Hepatocyte (in vitro differentiated cells): ENCODE measurements at regions not wholly inside any gene's neighbourhood (a gene's known extent, or its start where the extent isn't known, plus 50 kb on each side); places are given as distances from the start of the nearest gene placed in this dataset.

ENCODE experiments used
- EZH2phosphoT487 ChIP-seq: fragments of 200-600 bp; sonication (generic); IDR thresholded peaks from one replicate; pipeline ENCODE4 v1.6.1; 2018; ENCODE audit warnings: antibody characterized with exemption, mild to moderate bottlenecking, low read depth, moderate library complexity; ENCODE audit not compliant: unreplicated experiment, severe bottlenecking
- TF ChIP-seq, protein P1 (sequence below): fragments of 200-600 bp; sonication (generic); IDR thresholded peaks from 2 replicates; pipeline ENCODE4 v1.5.1; 2016; ENCODE audit warnings: antibody characterized with exemption, mild to moderate bottlenecking; ENCODE audit not compliant: poor library complexity

DNA sequence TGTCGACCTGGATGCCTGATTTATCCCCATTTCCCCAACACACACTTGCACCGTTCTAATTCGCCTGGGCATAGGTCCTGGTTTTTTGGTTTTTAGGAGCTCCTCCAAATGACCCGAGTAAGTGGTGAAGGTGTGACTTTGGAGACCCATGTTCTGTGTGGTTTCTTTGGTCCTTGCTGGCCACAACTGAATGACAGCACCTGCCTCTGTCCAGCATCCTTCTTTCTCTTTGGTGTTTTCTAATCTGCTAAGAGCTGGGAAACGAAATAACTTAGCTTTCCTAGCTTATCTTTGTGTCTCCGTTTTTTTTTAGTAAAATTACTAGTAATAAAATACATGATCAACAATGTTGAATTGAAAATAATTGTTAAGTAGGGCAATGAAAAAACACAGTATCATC is 120.2 kb downstream of the PRLHR start:
- TF ChIP-seq EZH2phosphoT487, result no peak
- TF ChIP-seq, protein P1, sequence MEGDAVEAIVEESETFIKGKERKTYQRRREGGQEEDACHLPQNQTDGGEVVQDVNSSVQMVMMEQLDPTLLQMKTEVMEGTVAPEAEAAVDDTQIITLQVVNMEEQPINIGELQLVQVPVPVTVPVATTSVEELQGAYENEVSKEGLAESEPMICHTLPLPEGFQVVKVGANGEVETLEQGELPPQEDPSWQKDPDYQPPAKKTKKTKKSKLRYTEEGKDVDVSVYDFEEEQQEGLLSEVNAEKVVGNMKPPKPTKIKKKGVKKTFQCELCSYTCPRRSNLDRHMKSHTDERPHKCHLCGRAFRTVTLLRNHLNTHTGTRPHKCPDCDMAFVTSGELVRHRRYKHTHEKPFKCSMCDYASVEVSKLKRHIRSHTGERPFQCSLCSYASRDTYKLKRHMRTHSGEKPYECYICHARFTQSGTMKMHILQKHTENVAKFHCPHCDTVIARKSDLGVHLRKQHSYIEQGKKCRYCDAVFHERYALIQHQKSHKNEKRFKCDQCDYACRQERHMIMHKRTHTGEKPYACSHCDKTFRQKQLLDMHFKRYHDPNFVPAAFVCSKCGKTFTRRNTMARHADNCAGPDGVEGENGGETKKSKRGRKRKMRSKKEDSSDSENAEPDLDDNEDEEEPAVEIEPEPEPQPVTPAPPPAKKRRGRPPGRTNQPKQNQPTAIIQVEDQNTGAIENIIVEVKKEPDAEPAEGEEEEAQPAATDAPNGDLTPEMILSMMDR, result no peak
